A673 (cell line): ENCODE measurements at regions not wholly inside any gene's neighbourhood (a gene's known extent, or its start where the extent isn't known, plus 50 kb on each side); places are given as distances from the start of the nearest gene placed in this dataset.
A peak's percentile ranks its signal among the peaks of the same experiment; 100 is the strongest.
"Not testable (repeated sequence)": the region's sequence is repeated elsewhere in the genome, so short reads cannot be mapped to it uniquely, and the experiment has no call there.

ENCODE experiments used
- BruUV-seq: library from RNA; stranded (reverse); fragments of 400-500 nt; replicated peaks from 2 replicates; lab custom pipeline; 2021; lab: Mats Ljungman, UMichigan
- CTCF ChIA-PET: fragments of 300-600 bp; sonication (Branson Sonifier 250); formaldehyde crosslinking; loops from one replicate; lab custom pipeline; 2022; ENCODE audit warnings: antibody characterized with exemption; lab: Charles Lee
- POLR2A ChIA-PET: fragments of 300-600 bp; sonication (Branson Sonifier 250); formaldehyde crosslinking; loops from one replicate; lab custom pipeline; 2022; ENCODE audit warnings: antibody characterized with exemption; ENCODE audit not compliant: low non-redundant PET; lab: Charles Lee
- DNase-seq: peaks from one replicate; pipeline ENCODE4 v3.0.0-alpha.2; 2015; ENCODE audit warnings: low spot score
- H3K27ac ChIP-seq: fragments of 200-600 bp; sonication (generic); 2 replicates; pipeline ENCODE4 v1.5.1; 2016; ENCODE audit warnings: mixed run types, low read depth, mild to moderate bottlenecking, mixed read lengths, antibody characterized with exemption, low read length; ENCODE audit not compliant: poor library complexity, severe bottlenecking
- H3K27me3 ChIP-seq: fragments of 200-600 bp; sonication (generic); replicated peaks from 2 replicates; pipeline ENCODE4 v1.6.1; 2017; ENCODE audit warnings: mixed run types, low read depth, mild to moderate bottlenecking, mixed read lengths, antibody characterized with exemption, low read length; ENCODE audit not compliant: insufficient read depth, poor library complexity
- H3K36me3 ChIP-seq: fragments of 200-600 bp; sonication (generic); 2 replicates; pipeline ENCODE4 v1.6.1; 2016; ENCODE audit warnings: mixed run types, mild to moderate bottlenecking, mixed read lengths, antibody characterized with exemption, low read length; ENCODE audit not compliant: insufficient read depth, poor library complexity, severe bottlenecking
- H3K4me1 ChIP-seq: fragments of 200-600 bp; sonication (generic); 2 replicates; pipeline ENCODE4 v1.6.1; 2017; ENCODE audit warnings: mixed run types, mild to moderate bottlenecking, mixed read lengths, antibody characterized with exemption, low read length; ENCODE audit not compliant: insufficient read depth, poor library complexity, severe bottlenecking
- H3K4me3 ChIP-seq: fragments of 200-600 bp; sonication (generic); 2 replicates; pipeline ENCODE4 v1.5.1; 2016; ENCODE audit warnings: low read depth, mixed run types, mild to moderate bottlenecking, mixed read lengths, low read length; ENCODE audit not compliant: poor library complexity, severe bottlenecking
- H3K9me3 ChIP-seq: fragments of 200-600 bp; sonication (generic); 2 replicates; pipeline ENCODE4 v1.6.1; 2016; ENCODE audit warnings: mixed run types, low read depth, mild to moderate bottlenecking, mixed read lengths, antibody characterized with exemption, low read length; ENCODE audit not compliant: poor library complexity, severe bottlenecking
- CTCF ChIP-seq: fragments of 300-800, 200-600 bp; sonication (generic); conservative IDR thresholded peaks from 2 replicates; pipeline ENCODE4 v1.5.1; 2017; ENCODE audit warnings: low read depth, mild to moderate bottlenecking, antibody characterized with exemption, low read length, moderate library complexity, mixed read lengths
- EZH2 ChIP-seq: fragments of 200-600 bp; sonication (generic); IDR thresholded peaks from 2 replicates; pipeline ENCODE4 v1.6.1; 2017; ENCODE audit warnings: borderline replicate concordance, low read depth, mild to moderate bottlenecking, mixed read lengths, antibody characterized with exemption, low read length; ENCODE audit not compliant: poor library complexity, severe bottlenecking
- intact Hi-C: fragments of 100-400 bp; cut with micrococcal nuclease; formaldehyde crosslinking; loops from one replicate; pipeline ENCODE4 v1.10.0; 2022; ENCODE audit not compliant: unreplicated experiment

- H3K27ac ChIP-seq: no peak overlapping the region
These were observed 81.2 kb downstream of the DACT2 start for GRCh38 chr6:168238159-168238909.

GRCh38 chr6:168233875-168234213 is 85.7 kb downstream of the DACT2 start:
- intact Hi-C loops, BruUV-seq, H3K9me3 ChIP-seq, H3K27me3 ChIP-seq, H3K4me3 ChIP-seq, DNase-seq, H3K36me3 ChIP-seq, H3K27ac ChIP-seq, POLR2A ChIA-PET, H3K4me1 ChIP-seq, CTCF ChIA-PET: not testable (repeated sequence)
- peak; percentile 11; the same call in 1 of the 2 replicates for TF ChIP-seq CTCF

More at GRCh38 chr6:168238159-168238909, 81.2 kb downstream of the DACT2 start:
- TF ChIP-seq CTCF (no peak), EZH2 (no peak)
- no peaks in the 10 kb centered on the region for H3K27me3 ChIP-seq
- BruUV-seq: no TSS peak
- POLR2A ChIA-PET: no interaction called here
- H3K36me3 ChIP-seq: no peaks in the 10 kb centered on the region
- H3K4me3 ChIP-seq: no peak overlapping the region
- H3K4me1 ChIP-seq: no peaks in the 10 kb centered on the region
- H3K9me3 ChIP-seq: no peaks in the 10 kb centered on the region
- DNase-seq: no peak
- intact Hi-C loops: no loop called here
- CTCF ChIA-PET: interaction anchor here (0.6 kb wide), 1 partner anchor 80 kb away, joined by 4 read pairs; no protein-coding TSS in a partner anchor

- no TSS peak for BruUV-seq
- Histone ChIP-seq H3K4me1 (no peaks in the 10 kb centered on the region), H3K9me3 (no peaks in the 10 kb centered on the region), H3K27me3 (no peaks in the 10 kb centered on the region), H3K4me3 (no peak overlapping the region), H3K27ac (no peak overlapping the region), H3K36me3 (no peaks in the 10 kb centered on the region)
- ChIA-PET CTCF (no interaction called here), POLR2A (no interaction called here)
- peak; percentile 35 for TF ChIP-seq CTCF
- TF ChIP-seq EZH2: no peak
- intact Hi-C loops: no loop called here
- DNase-seq: peak; percentile 44
These were observed 86.3 kb downstream of the DACT2 start for GRCh38 chr6:168232989-168233874.
